HG03025 (cell line): ENCODE measurements at regions not wholly inside any gene's neighbourhood (a gene's known extent, or its start where the extent isn't known, plus 50 kb on each side); places are given as distances from the start of the nearest gene placed in this dataset.
"Not testable (repeated sequence)": the region's sequence is repeated elsewhere in the genome, so short reads cannot be mapped to it uniquely, and the experiment has no call there.

Experiments used
- ATAC-seq: cut with Tn5 transposase; IDR thresholded peaks from one replicate; pipeline ENCODE4 v1.9.1; 2021; ENCODE audit warnings: mild to moderate bottlenecking, moderate library complexity; ENCODE audit not compliant: unreplicated experiment, low FRiP score

DNA sequence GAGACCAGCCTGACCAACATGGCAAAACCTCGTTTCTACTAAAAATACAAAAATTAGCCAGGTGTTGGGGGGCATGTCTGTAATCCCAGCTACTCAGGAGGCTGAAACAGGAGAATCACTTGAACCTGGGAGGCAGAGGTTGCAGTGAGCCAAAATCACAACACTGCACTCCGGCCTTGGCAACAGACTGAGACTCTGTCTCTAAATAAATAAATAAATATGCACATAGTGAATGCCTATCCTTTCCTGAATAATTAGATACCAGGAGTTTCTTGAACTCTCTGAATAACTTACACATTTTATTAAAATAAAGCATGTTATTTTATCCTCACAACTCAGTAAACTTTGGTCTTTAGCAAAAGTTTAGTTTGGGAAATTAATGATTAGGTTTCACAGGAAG lies 1523.1 kb upstream of the ADGRL3 start:
- not testable (repeated sequence) for ATAC-seq

- ATAC-seq = no peak
Observed at GRCh38 chr4:59685626-59686025, 1514.5 kb upstream of the ADGRL3 start.

DNA sequence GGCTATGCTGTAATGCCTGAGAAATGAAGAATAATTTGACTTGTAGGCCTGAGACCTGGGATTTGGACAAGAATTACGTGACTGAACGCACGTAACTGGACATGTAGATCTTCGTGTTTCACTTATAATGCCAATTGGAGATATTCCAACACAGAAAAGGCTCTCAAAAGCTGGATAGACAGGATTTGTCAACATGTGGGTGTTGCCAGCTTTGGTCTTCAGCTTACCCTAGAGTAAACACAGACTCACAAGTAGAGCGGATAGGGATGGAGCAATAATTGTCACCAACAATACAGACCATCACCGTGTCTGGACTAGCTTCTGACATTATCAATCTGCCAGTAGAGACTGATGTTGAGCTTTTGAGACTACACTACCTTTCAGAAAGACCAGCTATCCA lies 1511.0 kb upstream of the ADGRL3 start:
- ATAC-seq = no peak

DNA sequence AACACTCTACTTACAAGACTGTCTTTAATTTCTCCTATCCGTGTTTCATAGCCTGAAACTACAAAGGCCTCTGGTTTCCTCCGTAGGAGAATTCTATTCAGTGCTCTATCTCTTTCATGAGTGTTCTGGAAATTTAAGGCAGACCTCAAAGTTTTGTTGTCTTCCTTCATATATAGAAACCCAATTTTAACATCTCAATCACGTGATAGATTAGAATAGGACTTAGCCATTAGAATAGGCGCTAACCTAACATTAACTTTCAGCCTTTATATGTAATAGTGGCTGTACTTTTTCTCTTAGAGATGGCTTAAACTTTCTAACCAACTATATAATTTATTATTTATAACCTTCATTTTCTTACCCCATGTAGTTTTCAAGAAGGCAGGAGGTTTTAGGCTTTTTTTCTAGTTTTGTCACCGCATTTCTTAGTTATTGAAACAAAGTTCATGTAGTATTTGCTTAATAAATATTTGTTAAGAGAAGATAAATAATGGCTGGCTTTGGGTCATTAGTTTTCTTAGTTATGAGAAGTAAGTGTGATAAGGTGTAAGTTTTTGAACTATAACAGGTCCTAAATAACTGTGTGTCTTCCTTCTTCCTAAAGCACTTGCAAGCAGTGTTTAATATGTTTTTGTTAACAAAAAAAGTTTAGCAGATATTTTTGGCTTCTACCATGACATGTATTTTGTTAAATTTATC lies 1504.6 kb upstream of the ADGRL3 start:
- no peak for ATAC-seq

GRCh38 chr4:59698041-59698440 lies 1502.1 kb upstream of the ADGRL3 start:
- ATAC-seq = no peak

DNA sequence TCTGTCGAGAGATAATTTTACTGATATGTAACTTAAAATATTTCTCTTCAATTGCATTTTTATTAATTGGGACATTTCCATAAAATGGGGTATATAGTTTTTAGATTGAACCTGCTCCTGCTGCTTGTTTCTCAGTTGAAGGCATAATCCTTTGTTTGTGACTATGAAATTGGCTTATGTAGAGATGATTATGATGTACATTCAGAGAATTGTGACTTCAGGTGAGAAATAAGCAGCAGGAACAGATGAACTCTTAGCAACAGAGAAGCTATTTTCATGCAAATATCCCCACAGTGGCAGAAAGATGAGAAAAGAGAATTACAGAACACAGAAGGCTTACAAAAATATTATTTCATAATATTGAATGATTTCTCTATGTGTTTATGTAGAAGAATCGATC lies 1499.5 kb upstream of the ADGRL3 start:
- ATAC-seq = no peak

DNA sequence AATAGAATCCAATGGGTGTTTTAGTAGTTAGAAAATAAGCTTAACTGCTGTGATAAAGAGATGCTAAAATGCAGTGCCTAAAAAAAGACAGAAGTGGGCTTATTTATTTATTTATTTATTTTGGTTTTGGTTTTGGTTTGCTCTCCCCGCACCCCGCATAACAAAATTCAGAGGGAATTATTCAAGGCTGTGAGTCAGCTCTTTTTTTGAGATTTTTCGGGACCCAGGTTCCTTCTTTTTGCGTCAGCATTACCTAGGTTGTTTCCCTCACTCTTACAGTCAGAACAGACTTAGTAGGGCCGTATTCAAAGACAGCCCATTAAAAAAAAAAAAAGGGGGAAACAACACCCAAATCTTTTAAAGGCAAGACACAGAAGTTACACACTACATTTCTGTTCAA lies 1495.5 kb upstream of the ADGRL3 start:
- no peak for ATAC-seq

GRCh38 chr4:59712470-59712869 lies 1487.7 kb upstream of the ADGRL3 start:
- ATAC-seq = no peak

DNA sequence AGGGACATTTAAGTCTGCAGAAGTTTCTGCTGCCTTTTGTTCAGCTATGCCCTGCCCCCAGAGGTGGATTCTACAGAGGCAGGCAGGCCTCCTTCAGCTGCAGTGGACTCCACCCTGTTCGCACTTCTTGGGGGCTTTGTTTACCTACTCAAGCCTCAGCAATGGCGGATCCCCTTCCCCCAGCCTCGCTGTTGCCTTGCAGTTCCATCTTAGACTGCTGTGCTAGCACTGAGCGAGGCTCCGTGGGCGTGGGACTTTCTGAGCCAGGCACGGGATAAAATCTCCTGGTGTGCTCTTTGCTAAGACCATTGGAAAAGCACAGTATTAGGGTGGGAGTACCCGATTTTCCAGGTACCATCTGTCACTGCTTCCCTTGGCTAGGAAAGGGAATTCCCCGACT lies 1475.8 kb upstream of the ADGRL3 start:
- not testable (repeated sequence) for ATAC-seq

DNA sequence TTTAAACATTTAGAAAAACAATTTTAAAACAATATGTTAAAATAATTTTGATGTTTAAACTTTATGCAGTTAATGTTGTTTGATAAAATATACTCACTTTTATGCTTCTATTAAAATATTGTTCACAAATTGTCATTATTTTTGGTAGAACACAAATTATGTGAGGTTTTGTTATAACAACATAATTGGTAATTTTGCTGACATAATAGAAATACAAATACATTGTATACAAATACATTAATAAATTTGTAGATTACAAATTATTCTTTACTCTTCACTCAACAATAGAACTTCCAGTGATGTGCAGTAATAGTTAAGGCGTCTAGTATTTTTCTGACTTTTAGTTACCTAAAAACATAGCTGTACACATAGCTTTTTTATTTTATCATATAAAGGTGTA lies 1472.4 kb upstream of the ADGRL3 start:
- ATAC-seq = no peak

DNA sequence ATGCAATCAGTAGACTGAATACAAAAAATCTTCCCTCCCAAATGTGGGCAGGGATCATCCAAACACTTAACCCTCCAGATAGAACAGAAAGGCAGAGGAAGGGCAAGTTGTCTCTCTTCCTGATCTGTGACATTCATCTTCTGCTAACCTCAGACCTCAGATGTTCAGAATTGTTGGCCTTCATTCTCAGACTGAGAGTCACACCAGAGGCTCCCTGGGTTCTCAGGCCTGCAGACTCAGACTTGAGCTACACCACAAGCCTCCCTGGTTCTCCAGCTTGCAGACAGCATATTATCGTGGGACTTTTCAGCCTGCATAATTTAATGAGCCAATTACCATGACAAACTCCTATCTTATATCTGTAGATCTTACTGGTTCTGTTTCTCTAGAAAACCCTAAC lies 1471.6 kb upstream of the ADGRL3 start:
- no peak for ATAC-seq

- no peak for ATAC-seq
Observed at GRCh38 chr4:59729321-59729720, 1470.8 kb upstream of the ADGRL3 start.

GRCh38 chr4:59748433-59748832 lies 1451.7 kb upstream of the ADGRL3 start:
- no peak for ATAC-seq

DNA sequence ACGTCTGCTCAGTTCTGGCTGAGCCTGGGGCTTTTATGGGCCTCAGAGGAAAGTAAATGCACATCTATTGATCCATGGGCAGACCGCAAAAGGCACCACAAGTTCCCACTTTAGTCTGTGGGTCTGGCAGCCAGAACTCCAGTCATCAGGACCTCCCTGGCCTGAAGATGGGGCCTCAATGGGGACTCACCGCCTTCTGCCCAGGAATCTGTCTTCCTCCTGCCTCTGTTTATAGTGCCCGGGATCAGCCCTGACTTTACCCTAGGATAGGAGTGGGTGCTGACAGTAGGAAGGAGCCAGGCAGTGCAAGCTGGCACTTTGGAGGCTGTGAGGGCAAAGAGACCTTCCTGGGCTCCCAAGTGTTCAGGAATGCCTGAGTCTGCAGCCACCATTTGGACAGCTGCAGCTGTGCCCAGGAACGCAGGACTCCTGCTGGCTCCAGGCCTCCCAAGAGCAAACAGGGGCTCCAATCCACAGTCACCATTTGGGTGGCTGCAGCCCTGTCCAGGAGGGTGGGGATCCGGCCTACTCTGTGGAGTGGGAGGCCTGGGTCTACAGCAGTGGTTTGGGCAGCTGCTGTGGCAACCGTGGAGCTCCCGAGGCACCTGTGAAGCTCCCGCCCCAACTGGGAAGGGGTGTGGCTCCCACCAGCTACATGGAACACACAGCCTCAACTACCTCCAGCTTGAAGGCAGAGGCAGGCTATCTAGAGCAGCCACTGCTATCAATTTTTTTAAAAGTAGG lies 1440.9 kb upstream of the ADGRL3 start:
- ATAC-seq = no peak

GRCh38 chr4:59762344-59762743 lies 1437.8 kb upstream of the ADGRL3 start:
- ATAC-seq = no peak

DNA sequence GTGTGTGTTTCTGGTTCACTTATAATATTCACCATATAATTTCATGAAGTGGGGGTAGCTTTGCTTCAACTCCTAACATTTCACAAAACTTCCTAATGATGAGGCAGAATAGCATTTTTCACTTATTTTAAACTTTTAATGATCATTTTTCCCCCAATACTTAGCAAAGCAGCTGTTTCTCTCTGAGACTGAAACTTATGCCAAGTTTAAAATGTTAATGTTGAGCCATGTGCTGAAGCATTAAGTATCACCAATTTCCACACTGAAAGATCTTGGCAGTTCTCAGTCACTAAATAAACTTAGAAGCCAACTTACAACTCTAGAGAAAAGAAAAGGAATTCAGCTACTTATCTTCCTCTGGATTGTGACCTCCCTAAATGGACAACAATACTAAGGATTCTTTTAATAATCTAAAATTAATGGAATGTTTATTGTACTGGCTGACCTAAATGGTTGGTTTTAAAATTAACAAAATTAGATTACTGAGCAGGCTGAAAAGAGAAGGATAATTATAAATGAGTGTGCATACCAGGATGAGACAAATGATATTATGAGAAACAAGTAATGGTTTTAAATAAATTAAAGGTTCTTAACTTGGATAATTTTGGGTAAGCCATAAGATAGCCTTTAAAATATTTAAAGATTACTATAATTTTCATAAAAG lies 1429.4 kb upstream of the ADGRL3 start:
- ATAC-seq = no peak

GRCh38 chr4:59772641-59773139 lies 1427.4 kb upstream of the ADGRL3 start:
- ATAC-seq = no peak

DNA sequence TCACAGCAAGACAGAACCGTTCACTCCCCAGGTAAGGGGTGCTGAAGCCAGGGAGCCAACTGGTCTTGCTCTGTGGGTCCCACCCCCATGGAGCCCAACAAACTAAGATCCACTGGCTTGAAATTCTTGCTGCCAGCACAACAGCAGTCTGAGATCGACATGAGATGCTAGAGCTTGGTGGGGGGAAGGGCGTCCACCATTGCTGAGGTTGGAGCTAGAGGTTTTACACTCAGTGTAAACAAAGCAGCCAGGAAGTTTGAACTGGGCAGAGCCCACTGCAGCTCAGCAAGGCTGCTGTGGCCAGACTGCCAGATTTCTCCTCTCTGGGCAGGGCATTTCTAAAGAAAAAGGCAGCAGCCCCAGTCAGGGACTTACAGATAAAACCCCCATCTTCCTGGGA lies 1419.9 kb upstream of the ADGRL3 start:
- ATAC-seq = not testable (repeated sequence)

- ATAC-seq = no peak
Observed at GRCh38 chr4:59805176-59805575, 1395.0 kb upstream of the ADGRL3 start.

DNA sequence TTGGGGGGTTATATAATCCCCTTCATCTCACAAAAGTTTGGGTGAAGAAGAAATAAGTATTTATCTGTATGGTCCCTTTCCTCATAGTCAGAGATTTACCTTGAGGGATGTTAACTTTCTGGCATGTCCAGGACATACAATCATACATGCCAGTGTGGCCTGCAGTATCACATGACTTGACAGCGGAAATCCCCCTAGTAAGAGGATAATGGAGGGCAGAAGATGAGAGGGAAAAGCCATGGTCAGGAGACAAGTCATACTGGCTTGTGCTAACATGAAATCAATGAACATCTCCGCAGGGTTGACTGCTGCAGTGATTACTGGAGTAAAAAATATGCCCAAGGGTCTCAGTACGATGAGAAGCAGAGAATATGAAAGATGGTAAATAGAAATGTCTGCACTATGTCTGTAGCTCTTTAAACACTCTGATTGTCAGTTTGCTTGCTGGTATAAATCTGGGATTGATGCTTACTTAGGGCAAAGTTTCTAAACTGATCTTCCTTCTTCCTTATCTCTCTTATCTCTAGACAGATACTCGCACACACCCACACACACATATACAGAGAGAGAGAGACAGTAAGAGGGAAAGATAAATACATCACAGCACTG lies 1385.6 kb upstream of the ADGRL3 start:
- ATAC-seq = no peak

DNA sequence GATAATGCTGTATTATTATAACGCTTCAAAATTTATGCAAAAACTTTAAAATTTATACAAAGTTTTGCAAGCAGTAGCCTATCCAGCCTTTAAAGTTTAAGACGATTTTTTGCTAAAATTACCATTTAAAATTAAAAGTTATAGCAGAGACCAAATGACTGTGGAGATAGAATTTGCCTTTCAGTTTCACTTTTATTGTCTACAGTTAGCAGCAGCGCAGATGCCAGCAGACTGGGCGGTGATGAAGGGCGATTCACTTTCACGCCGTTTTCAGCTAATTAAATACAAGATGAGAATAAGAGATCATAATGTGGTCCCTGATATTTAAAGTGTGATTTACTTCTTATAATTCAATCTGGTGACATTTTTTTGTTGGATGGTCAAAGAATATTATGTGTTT lies 1381.5 kb upstream of the ADGRL3 start:
- no peak for ATAC-seq
